ENCODE measurements at regions not wholly inside any gene's neighbourhood (a gene's known extent, or its start where the extent isn't known, plus 50 kb on each side); places are given as distances from the start of the nearest gene placed in this dataset.

DNA sequence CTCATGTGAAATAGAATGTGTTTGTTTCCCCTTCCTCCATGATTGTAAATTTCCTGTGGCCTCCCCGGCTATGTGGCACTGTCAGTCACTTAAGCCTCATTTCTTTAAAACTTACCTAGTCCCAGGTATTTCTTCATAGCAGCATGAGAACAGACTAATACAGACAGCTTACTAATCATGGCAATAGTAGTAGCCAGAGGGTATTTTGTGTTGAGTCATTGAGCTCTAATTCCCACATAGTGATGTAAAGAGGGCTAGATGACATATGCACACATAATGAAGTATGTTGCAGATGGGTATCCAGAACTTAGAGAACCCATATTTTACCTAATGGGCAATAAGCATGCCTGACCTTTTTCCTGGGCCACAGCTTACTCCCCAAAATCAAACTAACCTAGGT lies 1197.2 kb downstream of the PCDH7 start:
- WGBS, 2 donors, result 93 to 100% methylated on average over 1 of the region's 1 CpG
- Histone ChIP-seq H3K27me3 (no peaks in the 10 kb centered on the region), H3K36me3 (no peaks in the 10 kb centered on the region), H3K4me1 (no peaks in the 10 kb centered on the region), H3K4me3 (no peak overlapping the region), H3K9me3 (peaks cover 0 to 22% (median 0%) of the 10 kb centered on the region in 11 donors), H3K27ac (no peak overlapping the region)
- ATAC-seq, result no peak
- no peak for DNase-seq
- TF ChIP-seq, protein P1, sequence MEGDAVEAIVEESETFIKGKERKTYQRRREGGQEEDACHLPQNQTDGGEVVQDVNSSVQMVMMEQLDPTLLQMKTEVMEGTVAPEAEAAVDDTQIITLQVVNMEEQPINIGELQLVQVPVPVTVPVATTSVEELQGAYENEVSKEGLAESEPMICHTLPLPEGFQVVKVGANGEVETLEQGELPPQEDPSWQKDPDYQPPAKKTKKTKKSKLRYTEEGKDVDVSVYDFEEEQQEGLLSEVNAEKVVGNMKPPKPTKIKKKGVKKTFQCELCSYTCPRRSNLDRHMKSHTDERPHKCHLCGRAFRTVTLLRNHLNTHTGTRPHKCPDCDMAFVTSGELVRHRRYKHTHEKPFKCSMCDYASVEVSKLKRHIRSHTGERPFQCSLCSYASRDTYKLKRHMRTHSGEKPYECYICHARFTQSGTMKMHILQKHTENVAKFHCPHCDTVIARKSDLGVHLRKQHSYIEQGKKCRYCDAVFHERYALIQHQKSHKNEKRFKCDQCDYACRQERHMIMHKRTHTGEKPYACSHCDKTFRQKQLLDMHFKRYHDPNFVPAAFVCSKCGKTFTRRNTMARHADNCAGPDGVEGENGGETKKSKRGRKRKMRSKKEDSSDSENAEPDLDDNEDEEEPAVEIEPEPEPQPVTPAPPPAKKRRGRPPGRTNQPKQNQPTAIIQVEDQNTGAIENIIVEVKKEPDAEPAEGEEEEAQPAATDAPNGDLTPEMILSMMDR (IDR thresholded peaks at IDR 0.05), result no peak
- intact Hi-C loops (cut with DNase I), result no loop called here

DNA sequence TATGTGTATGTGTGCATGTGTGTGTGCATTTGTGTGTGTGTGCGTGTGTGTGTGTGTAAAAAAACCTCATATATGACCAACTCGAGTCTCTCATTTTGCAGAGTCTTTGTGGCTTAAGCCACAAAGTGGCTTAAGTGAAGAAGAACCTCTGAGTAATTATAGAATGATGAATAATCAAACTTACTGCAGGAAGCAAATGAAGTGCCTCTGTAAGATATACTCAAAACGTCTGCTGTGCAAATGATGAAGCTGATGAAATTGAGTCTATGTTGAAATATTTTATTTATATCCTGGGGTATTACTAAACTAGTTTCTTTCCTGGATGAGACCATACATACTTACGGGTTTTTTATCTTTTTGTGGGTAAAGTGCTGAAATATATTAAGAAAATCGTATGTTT lies 1198.7 kb downstream of the PCDH7 start:
- peaks cover 0 to 22% (median 0%) of the 10 kb centered on the region in 11 donors for H3K9me3 ChIP-seq
- no peak overlapping the region for H3K27ac ChIP-seq
- no peaks in the 10 kb centered on the region for H3K27me3 ChIP-seq
- ATAC-seq (no peak), DNase-seq (no peak)
- H3K4me3 ChIP-seq, result no peak overlapping the region
- 39 to 47% methylated on average over 5 of the region's 5 CpGs for WGBS, 2 donors
- intact Hi-C loops (cut with DNase I), result no loop called here
- H3K36me3 ChIP-seq, result no peaks in the 10 kb centered on the region
- no peaks in the 10 kb centered on the region for H3K4me1 ChIP-seq
- TF ChIP-seq, protein P1 (IDR thresholded peaks at IDR 0.05), result no peak

DNA sequence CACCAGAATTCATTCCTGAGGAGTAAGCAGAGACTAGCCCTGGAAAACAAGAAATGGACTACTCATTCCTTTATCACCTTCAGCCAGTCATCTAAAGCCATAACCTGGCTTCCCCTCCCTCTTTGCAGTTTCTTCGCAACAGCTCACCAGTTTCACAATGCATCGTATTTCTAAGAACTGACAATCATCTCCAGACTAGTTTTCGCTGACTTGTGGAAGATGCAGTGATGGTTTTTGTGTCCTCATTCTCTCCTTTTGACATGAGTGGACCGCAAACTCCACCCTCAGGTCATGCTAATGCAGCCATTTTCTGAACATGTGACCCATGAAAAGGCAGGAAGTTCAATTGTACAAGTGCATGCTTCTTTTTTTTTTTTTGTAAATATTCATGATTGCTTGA lies 1203.5 kb downstream of the PCDH7 start:
- WGBS, 2 donors, result 93 to 97% methylated on average over 4 of the region's 4 CpGs
- no peak for DNase-seq
- Histone ChIP-seq H3K4me3 (no peak overlapping the region), H3K9me3 (peaks cover 0 to 21% (median 0%) of the 10 kb centered on the region in 11 donors), H3K27me3 (no peaks in the 10 kb centered on the region), H3K4me1 (no peaks in the 10 kb centered on the region), H3K36me3 (no peaks in the 10 kb centered on the region), H3K27ac (no peak overlapping the region)
- intact Hi-C loops (cut with DNase I), result no loop called here
- TF ChIP-seq, protein P1 (IDR thresholded peaks at IDR 0.05), result no peak
- ATAC-seq, result no peak

DNA sequence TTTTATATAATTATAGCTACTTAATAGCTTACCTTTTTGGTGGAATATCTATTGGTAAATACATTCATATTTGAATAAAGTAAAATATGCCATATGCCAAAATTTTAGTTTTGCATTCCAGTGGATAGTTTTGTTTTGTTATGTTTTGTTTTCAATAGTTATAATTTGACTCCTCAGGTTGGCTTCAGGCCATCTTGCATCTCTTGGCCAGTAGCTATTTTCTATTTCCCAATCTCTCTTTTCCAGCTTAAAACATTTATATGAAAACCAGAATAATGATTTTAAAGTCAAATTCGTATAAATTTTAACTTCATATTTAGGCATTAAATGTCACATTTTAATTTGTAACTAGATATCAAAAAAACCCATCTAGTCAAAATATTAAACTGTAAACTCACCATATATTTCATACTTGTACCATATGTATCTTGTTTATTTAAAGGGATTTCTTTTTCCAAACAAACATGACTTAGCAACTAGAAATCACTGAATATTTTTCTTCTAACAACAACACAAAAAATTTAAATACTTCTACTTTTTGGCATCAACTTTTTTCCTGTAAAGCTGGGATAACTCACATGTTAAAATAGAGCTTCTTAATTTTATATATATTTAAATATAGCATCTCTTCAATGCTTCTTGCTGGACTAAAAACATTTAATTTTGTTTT lies 1209.6 kb downstream of the PCDH7 start:
- TF ChIP-seq, protein P1 (IDR thresholded peaks at IDR 0.05), result no peak
- H3K27me3 ChIP-seq, result no peaks in the 10 kb centered on the region
- DNase-seq, result no peak
- H3K9me3 ChIP-seq, result peaks cover 0 to 22% (median 0%) of the 10 kb centered on the region in 11 donors
- no peak overlapping the region for H3K4me3 ChIP-seq
- intact Hi-C loops (cut with DNase I), result no loop called here
- H3K27ac ChIP-seq, result no peak overlapping the region
- H3K36me3 ChIP-seq, result no peaks in the 10 kb centered on the region
- no peak for ATAC-seq
- H3K4me1 ChIP-seq, result no peaks in the 10 kb centered on the region
- WGBS, 2 donors, result 50 to 54% methylated on average over 1 of the region's 1 CpG
